GM10266 (cell line): ENCODE measurements at regions not wholly inside any gene's neighbourhood (a gene's known extent, or its start where the extent isn't known, plus 50 kb on each side); places are given as distances from the start of the nearest gene placed in this dataset.
"Not testable (repeated sequence)": the region's sequence is repeated elsewhere in the genome, so short reads cannot be mapped to it uniquely, and the experiment has no call there.

Experiments
- DNase-seq: peaks from one replicate; pipeline ENCODE4 v3.0.0; 2012; ENCODE audit errors: extremely low spot score
- CTCF ChIP-seq: IDR thresholded peaks from 2 replicates; pipeline ENCODE4 v1.5.1; 2012; ENCODE audit warnings: mild to moderate bottlenecking, low read depth; ENCODE audit not compliant: control insufficient read depth, insufficient read depth; ENCODE audit errors: missing control alignments

GRCh38 chr14:53365486-53366130 is 212.5 kb upstream of the DDHD1 start:
- no peak for DNase-seq
- TF ChIP-seq CTCF = no peak

GRCh38 chr14:53362916-53363315 is 209.8 kb upstream of the DDHD1 start:
- DNase-seq = not testable (repeated sequence)

GRCh38 chr14:53360829-53361228 is 207.7 kb upstream of the DDHD1 start:
- DNase-seq = no peak
- TF ChIP-seq CTCF = no peak

- TF ChIP-seq CTCF = no peak
- no peak for DNase-seq
These were observed 205.0 kb upstream of the DDHD1 start for GRCh38 chr14:53358166-53358565.

GRCh38 chr14:53356361-53357150 is 203.4 kb upstream of the DDHD1 start:
- TF ChIP-seq CTCF = no peak

GRCh38 chr14:53355581-53356112 is 202.5 kb upstream of the DDHD1 start:
- DNase-seq = no peak
- TF ChIP-seq CTCF = no peak

More at GRCh38 chr14:53356361-53357150, 203.4 kb upstream of the DDHD1 start:
- DNase-seq = no peak

GRCh38 chr14:53354336-53354735 is 201.2 kb upstream of the DDHD1 start:
- no peak for DNase-seq
- no peak for TF ChIP-seq CTCF
